ENCODE measurements at regions not wholly inside any gene's neighbourhood (a gene's known extent, or its start where the extent isn't known, plus 50 kb on each side); places are given as distances from the start of the nearest gene placed in this dataset.

- Histone ChIP-seq H3K36me3 (ENCODE audit: control insufficient read depth in 2 of 2, insufficient read depth in 2 of 2, low read length in 1 of 2) (no peaks in the 10 kb centered on the region), H3K27ac (ENCODE audit: low read depth in 2 of 2, low read length in 1 of 2) (no peak overlapping the region), H3K27me3 (ENCODE audit: control insufficient read depth in 1 of 2, insufficient read depth in 2 of 2, low read length in 2 of 2) (no peaks in the 10 kb centered on the region), H3K4me1 (ENCODE audit: control insufficient read depth in 2 of 2, insufficient read depth in 2 of 2, low read length in 1 of 2) (no peaks in the 10 kb centered on the region), H3K4me3 (ENCODE audit: low read depth in 1 of 2, low read length in 2 of 2) (no peak overlapping the region), H3K9me3 (ENCODE audit: control insufficient read depth in 2 of 2, insufficient read depth in 1 of 2, low read depth in 1 of 2, low read length in 1 of 2) (no peaks in the 10 kb centered on the region)
- 55 to 60% methylated on average over 5 of the region's 5 CpGs for WGBS, 2 donors
Observed at GRCh38 chr6:133682506-133683307, 206.2 kb upstream of the TCF21 start.

DNA sequence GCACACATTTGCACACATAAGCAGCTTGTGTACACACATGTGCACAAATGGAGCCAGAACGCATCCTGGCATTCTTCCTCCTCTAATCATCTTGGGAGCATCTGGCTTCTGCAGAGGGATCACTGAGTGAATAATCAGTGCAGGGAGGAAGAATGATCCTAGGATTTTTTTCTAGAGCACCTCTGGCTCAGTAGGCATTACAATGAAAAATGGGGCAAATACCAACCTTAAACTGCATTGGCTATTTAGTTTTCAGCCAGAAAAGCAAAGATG lies 205.7 kb upstream of the TCF21 start:
- no peak overlapping the region for H3K4me3 ChIP-seq (ENCODE audit: low read depth in 1 of 2, low read length in 2 of 2)
- 49 to 55% methylated on average over 1 of the region's 1 CpG for WGBS, 2 donors
- H3K27ac ChIP-seq (ENCODE audit: low read depth in 2 of 2, low read length in 1 of 2), result no peak overlapping the region
- no peaks in the 10 kb centered on the region for H3K27me3 ChIP-seq (ENCODE audit: control insufficient read depth in 1 of 2, insufficient read depth in 2 of 2, low read length in 2 of 2)
- no peaks in the 10 kb centered on the region for H3K4me1 ChIP-seq (ENCODE audit: control insufficient read depth in 2 of 2, insufficient read depth in 2 of 2, low read length in 1 of 2)
- no peaks in the 10 kb centered on the region for H3K36me3 ChIP-seq (ENCODE audit: control insufficient read depth in 2 of 2, insufficient read depth in 2 of 2, low read length in 1 of 2)
- H3K9me3 ChIP-seq (ENCODE audit: control insufficient read depth in 2 of 2, insufficient read depth in 1 of 2, low read depth in 1 of 2, low read length in 1 of 2), result no peaks in the 10 kb centered on the region

DNA sequence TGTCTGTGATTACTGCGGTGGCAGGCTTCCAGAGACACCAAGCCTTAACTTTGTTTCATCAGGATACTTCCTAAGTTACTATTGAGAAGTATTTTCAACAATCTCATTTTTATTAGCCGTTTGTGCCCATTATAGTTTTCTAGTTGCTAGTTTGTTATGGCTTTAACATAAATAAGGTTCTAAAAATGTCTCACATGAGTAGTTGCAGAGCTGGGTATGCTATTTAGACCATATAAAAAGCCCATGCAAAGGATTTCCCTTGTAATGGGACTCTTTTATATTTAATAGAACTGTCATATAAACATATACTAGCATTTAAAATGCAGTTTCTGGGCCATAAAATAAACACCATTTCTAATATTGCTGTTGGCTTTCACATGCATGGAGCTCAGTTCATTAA lies 205.3 kb upstream of the TCF21 start:
- Histone ChIP-seq H3K36me3 (ENCODE audit: control insufficient read depth in 2 of 2, insufficient read depth in 2 of 2, low read length in 1 of 2) (no peaks in the 10 kb centered on the region), H3K4me3 (ENCODE audit: low read depth in 1 of 2, low read length in 2 of 2) (no peak overlapping the region), H3K27me3 (ENCODE audit: control insufficient read depth in 1 of 2, insufficient read depth in 2 of 2, low read length in 2 of 2) (no peaks in the 10 kb centered on the region), H3K27ac (ENCODE audit: low read depth in 2 of 2, low read length in 1 of 2) (no peak overlapping the region), H3K9me3 (ENCODE audit: control insufficient read depth in 2 of 2, insufficient read depth in 1 of 2, low read depth in 1 of 2, low read length in 1 of 2) (no peaks in the 10 kb centered on the region), H3K4me1 (ENCODE audit: control insufficient read depth in 2 of 2, insufficient read depth in 2 of 2, low read length in 1 of 2) (no peaks in the 10 kb centered on the region)
- WGBS, 2 donors, result 54 to 70% methylated on average over 2 of the region's 2 CpGs

GRCh38 chr6:133688705-133689492 lies 200.0 kb upstream of the TCF21 start:
- H3K9me3 ChIP-seq (ENCODE audit: control insufficient read depth in 2 of 2, insufficient read depth in 1 of 2, low read depth in 1 of 2, low read length in 1 of 2), result no peaks in the 10 kb centered on the region
- no peaks in the 10 kb centered on the region for H3K36me3 ChIP-seq (ENCODE audit: control insufficient read depth in 2 of 2, insufficient read depth in 2 of 2, low read length in 1 of 2)
- no peaks in the 10 kb centered on the region for H3K27me3 ChIP-seq (ENCODE audit: control insufficient read depth in 1 of 2, insufficient read depth in 2 of 2, low read length in 2 of 2)
- H3K4me1 ChIP-seq (ENCODE audit: control insufficient read depth in 2 of 2, insufficient read depth in 2 of 2, low read length in 1 of 2), result no peaks in the 10 kb centered on the region
- 66 to 73% methylated on average over 5 of the region's 5 CpGs for WGBS, 2 donors
- H3K27ac ChIP-seq (ENCODE audit: low read depth in 2 of 2, low read length in 1 of 2), result no peak overlapping the region
- H3K4me3 ChIP-seq (ENCODE audit: low read depth in 1 of 2, low read length in 2 of 2), result no peak overlapping the region

GRCh38 chr6:133689863-133690262 lies 199.1 kb upstream of the TCF21 start:
- WGBS, 2 donors, result 63 to 66% methylated on average over 5 of the region's 5 CpGs
- Histone ChIP-seq H3K27me3 (ENCODE audit: control insufficient read depth in 1 of 2, insufficient read depth in 2 of 2, low read length in 2 of 2) (no peaks in the 10 kb centered on the region), H3K27ac (ENCODE audit: low read depth in 2 of 2, low read length in 1 of 2) (no peak overlapping the region), H3K36me3 (ENCODE audit: control insufficient read depth in 2 of 2, insufficient read depth in 2 of 2, low read length in 1 of 2) (no peaks in the 10 kb centered on the region), H3K4me1 (ENCODE audit: control insufficient read depth in 2 of 2, insufficient read depth in 2 of 2, low read length in 1 of 2) (no peaks in the 10 kb centered on the region), H3K4me3 (ENCODE audit: low read depth in 1 of 2, low read length in 2 of 2) (no peak overlapping the region), H3K9me3 (ENCODE audit: control insufficient read depth in 2 of 2, insufficient read depth in 1 of 2, low read depth in 1 of 2, low read length in 1 of 2) (no peaks in the 10 kb centered on the region)

GRCh38 chr6:133693565-133693964 lies 195.3 kb upstream of the TCF21 start:
- no peak overlapping the region for H3K27ac ChIP-seq (ENCODE audit: low read depth in 2 of 2, low read length in 1 of 2)
- peaks cover 0 to 3% of the 10 kb centered on the region in 2 donors for H3K27me3 ChIP-seq (ENCODE audit: control insufficient read depth in 1 of 2, insufficient read depth in 2 of 2, low read length in 2 of 2)
- no peaks in the 10 kb centered on the region for H3K9me3 ChIP-seq (ENCODE audit: control insufficient read depth in 2 of 2, insufficient read depth in 1 of 2, low read depth in 1 of 2, low read length in 1 of 2)
- no peaks in the 10 kb centered on the region for H3K4me1 ChIP-seq (ENCODE audit: control insufficient read depth in 2 of 2, insufficient read depth in 2 of 2, low read length in 1 of 2)
- no peak overlapping the region for H3K4me3 ChIP-seq (ENCODE audit: low read depth in 1 of 2, low read length in 2 of 2)
- WGBS, 2 donors, result 91 to 93% methylated on average over 1 of the region's 1 CpG
- H3K36me3 ChIP-seq (ENCODE audit: control insufficient read depth in 2 of 2, insufficient read depth in 2 of 2, low read length in 1 of 2), result no peaks in the 10 kb centered on the region

GRCh38 chr6:133697185-133697584 lies 191.7 kb upstream of the TCF21 start:
- Histone ChIP-seq H3K9me3 (ENCODE audit: control insufficient read depth in 2 of 2, insufficient read depth in 1 of 2, low read depth in 1 of 2, low read length in 1 of 2) (no peaks in the 10 kb centered on the region), H3K4me1 (ENCODE audit: control insufficient read depth in 2 of 2, insufficient read depth in 2 of 2, low read length in 1 of 2) (no peaks in the 10 kb centered on the region), H3K36me3 (ENCODE audit: control insufficient read depth in 2 of 2, insufficient read depth in 2 of 2, low read length in 1 of 2) (no peaks in the 10 kb centered on the region), H3K27me3 (ENCODE audit: control insufficient read depth in 1 of 2, insufficient read depth in 2 of 2, low read length in 2 of 2) (peaks cover 0 to 3% of the 10 kb centered on the region in 2 donors), H3K4me3 (ENCODE audit: low read depth in 1 of 2, low read length in 2 of 2) (no peak overlapping the region), H3K27ac (ENCODE audit: low read depth in 2 of 2, low read length in 1 of 2) (no peak overlapping the region)

- 52 to 69% methylated on average over 1 of the region's 1 CpG for WGBS, 2 donors
- no peak overlapping the region for H3K4me3 ChIP-seq (ENCODE audit: low read depth in 1 of 2, low read length in 2 of 2)
- H3K9me3 ChIP-seq (ENCODE audit: control insufficient read depth in 2 of 2, insufficient read depth in 1 of 2, low read depth in 1 of 2, low read length in 1 of 2), result no peaks in the 10 kb centered on the region
- H3K36me3 ChIP-seq (ENCODE audit: control insufficient read depth in 2 of 2, insufficient read depth in 2 of 2, low read length in 1 of 2), result no peaks in the 10 kb centered on the region
- H3K27me3 ChIP-seq (ENCODE audit: control insufficient read depth in 1 of 2, insufficient read depth in 2 of 2, low read length in 2 of 2), result peaks cover 0 to 3% of the 10 kb centered on the region in 2 donors
- H3K4me1 ChIP-seq (ENCODE audit: control insufficient read depth in 2 of 2, insufficient read depth in 2 of 2, low read length in 1 of 2), result no peaks in the 10 kb centered on the region
- H3K27ac ChIP-seq (ENCODE audit: low read depth in 2 of 2, low read length in 1 of 2), result no peak overlapping the region
Observed at GRCh38 chr6:133697666-133698065, 191.2 kb upstream of the TCF21 start.

GRCh38 chr6:133698272-133698671 lies 190.6 kb upstream of the TCF21 start:
- Histone ChIP-seq H3K4me3 (ENCODE audit: low read depth in 1 of 2, low read length in 2 of 2) (no peak overlapping the region), H3K27me3 (ENCODE audit: control insufficient read depth in 1 of 2, insufficient read depth in 2 of 2, low read length in 2 of 2) (peaks cover 0 to 3% of the 10 kb centered on the region in 2 donors), H3K36me3 (ENCODE audit: control insufficient read depth in 2 of 2, insufficient read depth in 2 of 2, low read length in 1 of 2) (no peaks in the 10 kb centered on the region), H3K4me1 (ENCODE audit: control insufficient read depth in 2 of 2, insufficient read depth in 2 of 2, low read length in 1 of 2) (no peaks in the 10 kb centered on the region), H3K27ac (ENCODE audit: low read depth in 2 of 2, low read length in 1 of 2) (no peak overlapping the region), H3K9me3 (ENCODE audit: control insufficient read depth in 2 of 2, insufficient read depth in 1 of 2, low read depth in 1 of 2, low read length in 1 of 2) (no peaks in the 10 kb centered on the region)
- 72 to 82% methylated on average over 1 of the region's 1 CpG for WGBS, 2 donors

Measured in esophagus (tissue), 2 donors.